ENCODE measurements at regions not wholly inside any gene's neighbourhood (a gene's known extent, or its start where the extent isn't known, plus 50 kb on each side); places are given as distances from the start of the nearest gene placed in this dataset.
A peak's percentile ranks its signal among the peaks of the same experiment; 100 is the strongest.
"Not testable (repeated sequence)": the region's sequence is repeated elsewhere in the genome, so short reads cannot be mapped to it uniquely, and the experiment has no call there.

DNA sequence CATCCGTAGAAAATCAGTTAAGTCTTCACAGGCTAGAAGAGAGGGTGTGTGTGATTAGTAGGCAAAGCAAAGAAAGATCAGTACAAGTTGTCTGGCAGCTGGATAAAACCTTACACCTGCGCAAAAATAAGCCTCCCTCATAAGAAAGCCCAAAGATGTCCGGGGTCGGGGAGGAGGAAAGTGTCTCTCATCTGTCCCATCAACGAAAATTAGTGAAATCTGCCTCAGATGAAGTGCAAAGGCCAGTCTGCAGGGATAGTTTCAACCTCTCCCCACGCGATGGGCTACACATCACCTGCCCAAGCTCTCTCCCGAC lies 333.9 kb downstream of the SRGAP2C start (continued):
- TF ChIP-seq, protein P1, sequence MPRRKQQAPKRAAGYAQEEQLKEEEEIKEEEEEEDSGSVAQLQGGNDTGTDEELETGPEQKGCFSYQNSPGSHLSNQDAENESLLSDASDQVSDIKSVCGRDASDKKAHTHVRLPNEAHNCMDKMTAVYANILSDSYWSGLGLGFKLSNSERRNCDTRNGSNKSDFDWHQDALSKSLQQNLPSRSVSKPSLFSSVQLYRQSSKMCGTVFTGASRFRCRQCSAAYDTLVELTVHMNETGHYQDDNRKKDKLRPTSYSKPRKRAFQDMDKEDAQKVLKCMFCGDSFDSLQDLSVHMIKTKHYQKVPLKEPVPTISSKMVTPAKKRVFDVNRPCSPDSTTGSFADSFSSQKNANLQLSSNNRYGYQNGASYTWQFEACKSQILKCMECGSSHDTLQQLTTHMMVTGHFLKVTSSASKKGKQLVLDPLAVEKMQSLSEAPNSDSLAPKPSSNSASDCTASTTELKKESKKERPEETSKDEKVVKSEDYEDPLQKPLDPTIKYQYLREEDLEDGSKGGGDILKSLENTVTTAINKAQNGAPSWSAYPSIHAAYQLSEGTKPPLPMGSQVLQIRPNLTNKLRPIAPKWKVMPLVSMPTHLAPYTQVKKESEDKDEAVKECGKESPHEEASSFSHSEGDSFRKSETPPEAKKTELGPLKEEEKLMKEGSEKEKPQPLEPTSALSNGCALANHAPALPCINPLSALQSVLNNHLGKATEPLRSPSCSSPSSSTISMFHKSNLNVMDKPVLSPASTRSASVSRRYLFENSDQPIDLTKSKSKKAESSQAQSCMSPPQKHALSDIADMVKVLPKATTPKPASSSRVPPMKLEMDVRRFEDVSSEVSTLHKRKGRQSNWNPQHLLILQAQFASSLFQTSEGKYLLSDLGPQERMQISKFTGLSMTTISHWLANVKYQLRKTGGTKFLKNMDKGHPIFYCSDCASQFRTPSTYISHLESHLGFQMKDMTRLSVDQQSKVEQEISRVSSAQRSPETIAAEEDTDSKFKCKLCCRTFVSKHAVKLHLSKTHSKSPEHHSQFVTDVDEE (CRISPR knock-in tag; IDR thresholded peaks at IDR 0.05), result no peak
- no peak for TF ChIP-seq ISL1 (CRISPR knock-in tag; IDR thresholded peaks at IDR 0.05)
- no peak for TF ChIP-seq TCF4 (CRISPR knock-in tag; IDR thresholded peaks at IDR 0.05; ENCODE audit: borderline replicate concordance)
- no peak for TF ChIP-seq ZNF565 (CRISPR knock-in tag; conservative IDR thresholded peaks at IDR 0.05; ENCODE audit: low read depth)
- no peak for TF ChIP-seq TOX (CRISPR knock-in tag; IDR thresholded peaks at IDR 0.05; ENCODE audit: borderline replicate concordance)
- TF ChIP-seq ESRRG (CRISPR knock-in tag; IDR thresholded peaks at IDR 0.05), result no peak
- TF ChIP-seq BACH2 (CRISPR knock-in tag; IDR thresholded peaks at IDR 0.05; ENCODE audit: borderline replicate concordance), result no peak
- TF ChIP-seq, protein P2, sequence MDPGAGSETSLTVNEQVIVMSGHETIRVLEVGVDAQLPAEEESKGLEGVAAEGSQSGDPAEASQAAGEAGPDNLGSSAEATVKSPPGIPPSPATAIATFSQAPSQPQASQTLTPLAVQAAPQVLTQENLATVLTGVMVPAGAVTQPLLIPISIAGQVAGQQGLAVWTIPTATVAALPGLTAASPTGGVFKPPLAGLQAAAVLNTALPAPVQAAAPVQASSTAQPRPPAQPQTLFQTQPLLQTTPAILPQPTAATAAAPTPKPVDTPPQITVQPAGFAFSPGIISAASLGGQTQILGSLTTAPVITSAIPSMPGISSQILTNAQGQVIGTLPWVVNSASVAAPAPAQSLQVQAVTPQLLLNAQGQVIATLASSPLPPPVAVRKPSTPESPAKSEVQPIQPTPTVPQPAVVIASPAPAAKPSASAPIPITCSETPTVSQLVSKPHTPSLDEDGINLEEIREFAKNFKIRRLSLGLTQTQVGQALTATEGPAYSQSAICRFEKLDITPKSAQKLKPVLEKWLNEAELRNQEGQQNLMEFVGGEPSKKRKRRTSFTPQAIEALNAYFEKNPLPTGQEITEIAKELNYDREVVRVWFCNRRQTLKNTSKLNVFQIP (CRISPR knock-in tag; IDR thresholded peaks at IDR 0.05; ENCODE audit: borderline replicate concordance, low read depth), result no peak
- TF ChIP-seq, protein P3, sequence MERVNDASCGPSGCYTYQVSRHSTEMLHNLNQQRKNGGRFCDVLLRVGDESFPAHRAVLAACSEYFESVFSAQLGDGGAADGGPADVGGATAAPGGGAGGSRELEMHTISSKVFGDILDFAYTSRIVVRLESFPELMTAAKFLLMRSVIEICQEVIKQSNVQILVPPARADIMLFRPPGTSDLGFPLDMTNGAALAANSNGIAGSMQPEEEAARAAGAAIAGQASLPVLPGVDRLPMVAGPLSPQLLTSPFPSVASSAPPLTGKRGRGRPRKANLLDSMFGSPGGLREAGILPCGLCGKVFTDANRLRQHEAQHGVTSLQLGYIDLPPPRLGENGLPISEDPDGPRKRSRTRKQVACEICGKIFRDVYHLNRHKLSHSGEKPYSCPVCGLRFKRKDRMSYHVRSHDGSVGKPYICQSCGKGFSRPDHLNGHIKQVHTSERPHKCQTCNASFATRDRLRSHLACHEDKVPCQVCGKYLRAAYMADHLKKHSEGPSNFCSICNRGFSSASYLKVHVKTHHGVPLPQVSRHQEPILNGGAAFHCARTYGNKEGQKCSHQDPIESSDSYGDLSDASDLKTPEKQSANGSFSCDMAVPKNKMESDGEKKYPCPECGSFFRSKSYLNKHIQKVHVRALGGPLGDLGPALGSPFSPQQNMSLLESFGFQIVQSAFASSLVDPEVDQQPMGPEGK (CRISPR knock-in tag; IDR thresholded peaks at IDR 0.05; ENCODE audit: borderline replicate concordance), result no peak

DNA sequence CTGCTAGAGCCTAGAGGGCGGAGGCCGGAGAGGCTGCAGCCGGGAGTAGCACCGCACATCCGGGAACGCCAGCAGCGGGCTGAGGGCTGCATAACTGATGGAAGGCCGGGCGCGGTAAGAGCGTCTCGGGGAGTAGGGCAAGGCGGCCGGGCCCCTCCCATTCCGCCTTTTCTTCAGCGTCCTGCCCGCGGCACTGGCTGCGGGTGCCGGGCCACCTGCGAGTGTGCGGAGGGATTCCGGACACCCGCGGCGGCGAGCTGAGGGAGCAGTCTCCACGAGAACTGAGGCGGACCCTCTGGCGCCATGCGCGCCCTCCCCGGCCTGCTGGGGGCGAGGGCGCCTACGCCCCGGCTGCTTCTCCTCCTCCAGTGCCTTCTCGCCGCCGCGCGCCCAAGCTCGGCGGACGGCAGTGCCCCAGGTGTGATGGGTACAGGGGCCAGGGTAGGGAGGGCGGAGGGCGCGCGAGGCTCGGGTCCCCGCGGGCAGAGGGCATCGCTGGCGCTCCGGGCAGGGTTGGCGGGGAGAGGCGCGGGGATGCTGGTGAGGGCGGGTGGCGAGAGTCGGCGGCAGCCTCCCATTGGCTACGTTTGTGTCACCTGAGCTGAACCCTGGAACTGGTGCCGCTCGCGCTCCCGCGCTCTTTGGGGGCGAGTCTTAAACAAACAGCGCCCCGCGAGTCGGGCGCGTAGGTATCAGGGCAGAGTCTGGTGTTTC lies 334.4 kb downstream of the SRGAP2C start:
- peak; percentile 87 for ATAC-seq
- TF ChIP-seq PPARA (CRISPR knock-in tag; IDR thresholded peaks at IDR 0.05; ENCODE audit: borderline replicate concordance) (no peak), TCF4 (CRISPR knock-in tag; IDR thresholded peaks at IDR 0.05; ENCODE audit: borderline replicate concordance) (no peak), CSDC2 (CRISPR knock-in tag; IDR thresholded peaks at IDR 0.05) (no peak), ZC3H10 (CRISPR knock-in tag; IDR thresholded peaks at IDR 0.05) (no peak), ZFP3 (CRISPR knock-in tag; IDR thresholded peaks at IDR 0.05) (no peak), SNAI2 (CRISPR knock-in tag; IDR thresholded peaks at IDR 0.05) (no peak), ZNF8 (CRISPR knock-in tag; IDR thresholded peaks at IDR 0.05) (no peak), ZFP30 (CRISPR knock-in tag; IDR thresholded peaks at IDR 0.05) (no peak), ESRRG (CRISPR knock-in tag; IDR thresholded peaks at IDR 0.05) (no peak), GLIS3 (CRISPR knock-in tag; IDR thresholded peaks at IDR 0.05) (no peak), RARB (CRISPR knock-in tag; IDR thresholded peaks at IDR 0.05) (no peak), ARNTL (CRISPR knock-in tag; IDR thresholded peaks at IDR 0.05; ENCODE audit: borderline replicate concordance, low read depth) (no peak), ZNF565 (CRISPR knock-in tag; conservative IDR thresholded peaks at IDR 0.05; ENCODE audit: low read depth) (no peak)
- TF ChIP-seq, protein P4, sequence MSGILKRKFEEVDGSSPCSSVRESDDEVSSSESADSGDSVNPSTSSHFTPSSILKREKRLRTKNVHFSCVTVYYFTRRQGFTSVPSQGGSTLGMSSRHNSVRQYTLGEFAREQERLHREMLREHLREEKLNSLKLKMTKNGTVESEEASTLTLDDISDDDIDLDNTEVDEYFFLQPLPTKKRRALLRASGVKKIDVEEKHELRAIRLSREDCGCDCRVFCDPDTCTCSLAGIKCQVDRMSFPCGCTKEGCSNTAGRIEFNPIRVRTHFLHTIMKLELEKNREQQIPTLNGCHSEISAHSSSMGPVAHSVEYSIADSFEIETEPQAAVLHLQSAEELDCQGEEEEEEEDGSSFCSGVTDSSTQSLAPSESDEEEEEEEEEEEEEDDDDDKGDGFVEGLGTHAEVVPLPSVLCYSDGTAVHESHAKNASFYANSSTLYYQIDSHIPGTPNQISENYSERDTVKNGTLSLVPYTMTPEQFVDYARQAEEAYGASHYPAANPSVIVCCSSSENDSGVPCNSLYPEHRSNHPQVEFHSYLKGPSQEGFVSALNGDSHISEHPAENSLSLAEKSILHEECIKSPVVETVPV (CRISPR knock-in tag; IDR thresholded peaks at IDR 0.05), result no peak
- TF ChIP-seq, protein P2 (CRISPR knock-in tag; IDR thresholded peaks at IDR 0.05; ENCODE audit: borderline replicate concordance, low read depth), result no peak
- TF ChIP-seq, protein P5, sequence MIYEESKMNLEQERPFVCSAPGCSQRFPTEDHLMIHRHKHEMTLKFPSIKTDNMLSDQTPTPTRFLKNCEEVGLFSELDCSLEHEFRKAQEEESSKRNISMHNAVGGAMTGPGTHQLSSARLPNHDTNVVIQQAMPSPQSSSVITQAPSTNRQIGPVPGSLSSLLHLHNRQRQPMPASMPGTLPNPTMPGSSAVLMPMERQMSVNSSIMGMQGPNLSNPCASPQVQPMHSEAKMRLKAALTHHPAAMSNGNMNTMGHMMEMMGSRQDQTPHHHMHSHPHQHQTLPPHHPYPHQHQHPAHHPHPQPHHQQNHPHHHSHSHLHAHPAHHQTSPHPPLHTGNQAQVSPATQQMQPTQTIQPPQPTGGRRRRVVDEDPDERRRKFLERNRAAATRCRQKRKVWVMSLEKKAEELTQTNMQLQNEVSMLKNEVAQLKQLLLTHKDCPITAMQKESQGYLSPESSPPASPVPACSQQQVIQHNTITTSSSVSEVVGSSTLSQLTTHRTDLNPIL (CRISPR knock-in tag; IDR thresholded peaks at IDR 0.05; ENCODE audit: low read depth), result no peak
- TF ChIP-seq, protein P1 (CRISPR knock-in tag; IDR thresholded peaks at IDR 0.05), result no peak

DNA sequence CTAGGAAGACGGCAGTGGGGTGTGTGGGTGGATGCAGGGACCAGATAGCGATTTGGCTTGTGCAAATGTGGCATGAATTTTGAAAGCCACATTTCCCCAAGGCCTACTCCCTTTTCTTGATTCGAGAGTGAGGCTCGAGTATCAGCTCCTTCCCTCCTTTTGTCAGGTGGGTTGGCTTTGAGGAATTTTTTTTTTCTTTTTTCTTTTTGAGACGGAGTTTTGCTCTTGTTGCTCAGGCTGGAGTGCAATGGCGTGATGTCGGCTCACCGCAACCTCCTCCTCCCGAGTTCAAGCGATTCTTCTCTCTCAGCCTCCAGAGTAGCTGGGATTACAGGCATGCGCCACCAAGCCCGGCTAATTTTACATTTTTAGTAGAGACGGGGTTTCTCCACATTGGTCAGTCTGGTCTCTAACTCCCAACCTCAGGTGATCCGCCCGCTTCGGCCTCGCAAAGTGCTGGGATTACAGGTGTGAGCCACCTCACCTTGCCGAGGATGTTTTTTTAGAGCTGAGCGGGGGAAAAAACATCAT lies 335.0 kb downstream of the SRGAP2C start:
- ATAC-seq, result not testable (repeated sequence)
